ENCODE measurements at regions not wholly inside any gene's neighbourhood (a gene's known extent, or its start where the extent isn't known, plus 50 kb on each side); places are given as distances from the start of the nearest gene placed in this dataset.

DNA sequence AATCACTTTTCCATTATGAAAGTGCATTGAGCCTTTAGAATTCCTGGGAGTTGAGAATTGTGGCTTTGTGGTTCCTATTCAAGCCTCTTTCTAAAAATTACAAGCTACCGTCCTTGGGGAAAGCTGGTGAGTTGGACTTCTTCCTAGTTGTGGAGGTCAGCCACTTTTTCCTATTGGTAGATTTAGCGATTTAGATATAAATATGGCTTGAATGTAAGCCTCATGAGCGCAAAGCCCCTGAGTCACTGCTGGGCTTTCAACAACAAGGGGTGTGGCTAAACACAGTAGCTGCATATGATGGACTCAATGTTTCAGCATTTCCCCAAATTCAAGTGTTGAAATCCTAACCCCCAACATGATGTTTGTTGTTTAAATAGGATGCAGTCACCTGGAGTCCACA is 150.0 kb upstream of the IGFBP3 start:
- no peak overlapping the region for H2AFZ ChIP-seq (ENCODE audit: low read depth, low read length, poor library complexity, severe bottlenecking)
- CTCF ChIA-PET: interaction anchor here (0.9 kb wide), 1 partner anchor 618 kb away, joined by 3 read pairs; no protein-coding TSS in a partner anchor
- DNase-seq (ENCODE audit: low read depth, low spot score) (no peak), ATAC-seq (no peak)
- no peaks in the 10 kb centered on the region for H3K27me3 ChIP-seq (ENCODE audit: insufficient read depth, low read length)
- H3K4me2 ChIP-seq (ENCODE audit: low read length): no peak overlapping the region
- no peaks in the 10 kb centered on the region for H3K79me2 ChIP-seq (ENCODE audit: insufficient read depth, low read length)
- H3K9ac ChIP-seq (ENCODE audit: low read length): no peak overlapping the region
- H4K20me1 ChIP-seq (ENCODE audit: insufficient read depth): no peaks in the 10 kb centered on the region
- no peaks in the 10 kb centered on the region for H3K9me3 ChIP-seq (ENCODE audit: control insufficient read depth in 1 of 2, insufficient read depth in 1 of 2, low read depth in 1 of 2, low read length in 2 of 2)
- no TSS peak for BruUV-seq (replicated peaks)
- intact Hi-C loops (cut with micrococcal nuclease): no loop called here
- TF ChIP-seq EZH2phosphoT487 (IDR thresholded peaks at IDR 0.05; ENCODE audit: borderline replicate concordance) (no peak), YY1 (IDR thresholded peaks at IDR 0.05; ENCODE audit: extremely low read depth, insufficient replicate concordance, low read depth, low read length) (no peak), CEBPB (IDR thresholded peaks at IDR 0.05; ENCODE audit: low read depth) (no peak), ELF1 (IDR thresholded peaks at IDR 0.05; ENCODE audit: borderline replicate concordance, low read depth) (no peak), EGR1 (IDR thresholded peaks at IDR 0.05; ENCODE audit: low read depth) (no peak), SRF (IDR thresholded peaks at IDR 0.05; ENCODE audit: low read depth) (no peak), RAD21 (IDR thresholded peaks at IDR 0.05; ENCODE audit: low read depth) (no peak), ZFX (IDR thresholded peaks at IDR 0.05) (no peak), CBX3 (IDR thresholded peaks at IDR 0.05; ENCODE audit: low read depth) (no peak), POLR2AphosphoS5 (IDR thresholded peaks at IDR 0.05; ENCODE audit: low read depth, low read length) (no peak), SIN3A (IDR thresholded peaks at IDR 0.05; ENCODE audit: low read depth) (no peak), SP1 (IDR thresholded peaks at IDR 0.05; ENCODE audit: low read depth) (no peak), ZNF274 (IDR thresholded peaks at IDR 0.05; ENCODE audit: low read depth, low read length) (no peak)
- TF ChIP-seq, protein P1, sequence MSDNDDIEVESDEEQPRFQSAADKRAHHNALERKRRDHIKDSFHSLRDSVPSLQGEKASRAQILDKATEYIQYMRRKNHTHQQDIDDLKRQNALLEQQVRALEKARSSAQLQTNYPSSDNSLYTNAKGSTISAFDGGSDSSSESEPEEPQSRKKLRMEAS (IDR thresholded peaks at IDR 0.05): no peak
- TF ChIP-seq, protein P2, sequence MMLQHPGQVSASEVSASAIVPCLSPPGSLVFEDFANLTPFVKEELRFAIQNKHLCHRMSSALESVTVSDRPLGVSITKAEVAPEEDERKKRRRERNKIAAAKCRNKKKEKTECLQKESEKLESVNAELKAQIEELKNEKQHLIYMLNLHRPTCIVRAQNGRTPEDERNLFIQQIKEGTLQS (IDR thresholded peaks at IDR 0.05): no peak
- TF ChIP-seq, protein P3, sequence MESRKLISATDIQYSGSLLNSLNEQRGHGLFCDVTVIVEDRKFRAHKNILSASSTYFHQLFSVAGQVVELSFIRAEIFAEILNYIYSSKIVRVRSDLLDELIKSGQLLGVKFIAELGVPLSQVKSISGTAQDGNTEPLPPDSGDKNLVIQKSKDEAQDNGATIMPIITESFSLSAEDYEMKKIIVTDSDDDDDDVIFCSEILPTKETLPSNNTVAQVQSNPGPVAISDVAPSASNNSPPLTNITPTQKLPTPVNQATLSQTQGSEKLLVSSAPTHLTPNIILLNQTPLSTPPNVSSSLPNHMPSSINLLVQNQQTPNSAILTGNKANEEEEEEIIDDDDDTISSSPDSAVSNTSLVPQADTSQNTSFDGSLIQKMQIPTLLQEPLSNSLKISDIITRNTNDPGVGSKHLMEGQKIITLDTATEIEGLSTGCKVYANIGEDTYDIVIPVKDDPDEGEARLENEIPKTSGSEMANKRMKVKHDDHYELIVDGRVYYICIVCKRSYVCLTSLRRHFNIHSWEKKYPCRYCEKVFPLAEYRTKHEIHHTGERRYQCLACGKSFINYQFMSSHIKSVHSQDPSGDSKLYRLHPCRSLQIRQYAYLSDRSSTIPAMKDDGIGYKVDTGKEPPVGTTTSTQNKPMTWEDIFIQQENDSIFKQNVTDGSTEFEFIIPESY (IDR thresholded peaks at IDR 0.05; ENCODE audit: extremely low read depth, insufficient replicate concordance, low read length): no peak
- H3K9me2 ChIP-seq (ENCODE audit: insufficient read depth): no peaks in the 10 kb centered on the region
- H3K36me3 ChIP-seq (ENCODE audit: control insufficient read depth in 1 of 2, insufficient read depth in 2 of 2, low read length in 2 of 2): no peaks in the 10 kb centered on the region
- H3K4me1 ChIP-seq (ENCODE audit: control insufficient read depth in 1 of 2, insufficient read depth in 2 of 2, low read length in 2 of 2): no peaks in the 10 kb centered on the region; a peak in 1 of 4 replicates
- POLR2A ChIA-PET: no interaction called here
- H3K4me3 ChIP-seq (replicated peaks in 1 of 2; ENCODE audit: low read depth in 1 of 2, low read length in 2 of 2): no peak overlapping the region
- no peak overlapping the region for H3K27ac ChIP-seq (ENCODE audit: low read depth, low read length)
- RAD21 ChIA-PET (ENCODE audit: low non-redundant PET in 1 of 2, low total read pairs in 2 of 2, uncharacterized antibody in 2 of 2, unreplicated experiment in 2 of 2): no interaction called here
